Psoas muscle (tissue), 7 donors: ENCODE measurements at regions not wholly inside any gene's neighbourhood (a gene's known extent, or its start where the extent isn't known, plus 50 kb on each side); places are given as distances from the start of the nearest gene placed in this dataset.
"Not testable (repeated sequence)": the region's sequence is repeated elsewhere in the genome, so short reads cannot be mapped to it uniquely, and the experiment has no call there.

ENCODE experiments used
- ATAC-seq, 4 donors: fragments of 200-7000 bp; cut with Tn5 transposase; one replicate each; pipeline ENCODE4 v1.9.1; 2020; ENCODE audit warnings: moderate library complexity in 3 of 4, mild to moderate bottlenecking in 2 of 4
- DNase-seq, 2 donors: peaks; one replicate each; pipeline ENCODE4 v3.0.0-alpha.2; 2020
- H3K27ac ChIP-seq: fragments of 200-600 bp; one replicate; pipeline ENCODE4 v1.8.0; 2022
- H3K27me3 ChIP-seq, 3 donors: fragments of 200-600 bp in 1 of 3; one replicate each; pipeline versions ENCODE4 v1.6.1 to v1.8.0; 2013 to 2022; ENCODE audit warnings: low read length in 2 of 3, mild to moderate bottlenecking in 2 of 3, moderate library complexity in 1 of 3; ENCODE audit not compliant: insufficient read depth in 3 of 3
- H3K36me3 ChIP-seq, 2 donors: fragments of 200-600 bp in 1 of 2; one replicate each; pipeline versions ENCODE4 v1.6.1 to v1.8.0; 2013 to 2022; ENCODE audit warnings: low read depth in 1 of 2, mild to moderate bottlenecking in 1 of 2, moderate library complexity in 1 of 2; ENCODE audit not compliant: insufficient read depth in 1 of 2
- H3K4me1 ChIP-seq: fragments of 200-600 bp; one replicate; pipeline ENCODE4 v1.8.0; 2022
- H3K4me3 ChIP-seq: fragments of 200-600 bp; one replicate; pipeline ENCODE4 v1.8.0; 2022; ENCODE audit warnings: mild to moderate bottlenecking
- H3K9me3 ChIP-seq: fragments of 200-600 bp; one replicate; pipeline ENCODE4 v1.8.0; 2022
- CTCF ChIP-seq: fragments of 200-600 bp; IDR thresholded peaks from one replicate; pipeline ENCODE4 v1.8.0; 2022; ENCODE audit warnings: antibody characterized with exemption
- WGBS, 3 donors: extraction: QIAGEN DNeasy Blood & Tissue Kit; methylation state at CpG; one replicate each; pipeline versions ENCODE4 v1.1.6 to v1.1.7; 2013; 5-methylcytosine and 5-hydroxymethylcytosine counted together
- intact Hi-C, 2 donors: fragments of 100-400 bp; cut with DNase I; formaldehyde crosslinking; loops; one replicate each; pipeline versions ENCODE4 v1.11.0 to v1.14.2; 2022
- donor health status: healthy with polysubstance abuse.
- donor health status: DM: no; HTN: no; CAD: no; lungs with moderate emphysema.
- donor health status: Bipolar disorder and iron deficiency.
- donor health status: healthy.
- donor health status: DM: yes; HTN: yes; CAD: no.
- donor health status: DM: no; HTN: no; CAD: no.
- donor health status: DM: yes; HTN: yes; CAD: no.

GRCh38 chr11:96841792-96842191, 452.0 kb downstream of the JRKL start:
- 74 to 79% (median 74%) methylated on average over 2 of the region's 2 CpGs for WGBS, 3 donors
- DNase-seq (no peak), ATAC-seq (no peak)
- intact Hi-C loops: no loop called here
- Histone ChIP-seq H3K27ac (no peak overlapping the region), H3K36me3 (no peaks in the 10 kb centered on the region), H3K27me3 (no peaks in the 10 kb centered on the region), H3K4me3 (no peak overlapping the region), H3K4me1 (no peaks in the 10 kb centered on the region), H3K9me3 (no peaks in the 10 kb centered on the region)
- TF ChIP-seq CTCF: no peak

GRCh38 chr11:96842731-96843130, 452.9 kb downstream of the JRKL start:
- H3K4me1 ChIP-seq: no peaks in the 10 kb centered on the region
- H3K9me3 ChIP-seq: no peaks in the 10 kb centered on the region
- 92 to 100% (median 95%) methylated on average over 1 of the region's 1 CpG for WGBS, 3 donors
- intact Hi-C loops: no loop called here
- ATAC-seq (no peak), DNase-seq (no peak)
- H3K36me3 ChIP-seq: no peaks in the 10 kb centered on the region
- H3K27me3 ChIP-seq: no peaks in the 10 kb centered on the region
- no peak for TF ChIP-seq CTCF
- no peak overlapping the region for H3K4me3 ChIP-seq
- no peak overlapping the region for H3K27ac ChIP-seq

- DNase-seq (no peak), ATAC-seq (no peak)
- Histone ChIP-seq H3K4me3 (no peak overlapping the region), H3K27ac (no peak overlapping the region), H3K36me3 (no peaks in the 10 kb centered on the region), H3K4me1 (no peaks in the 10 kb centered on the region), H3K9me3 (no peaks in the 10 kb centered on the region), H3K27me3 (no peaks in the 10 kb centered on the region)
- WGBS, 3 donors: 66 to 77% (median 69%) methylated on average over 3 of the region's 3 CpGs
- intact Hi-C loops: no loop called here
- no peak for TF ChIP-seq CTCF
Measured at GRCh38 chr11:96854425-96854824, 464.6 kb downstream of the JRKL start.

- H3K4me1 ChIP-seq, H3K36me3 ChIP-seq, intact Hi-C loops, DNase-seq, H3K4me3 ChIP-seq, H3K9me3 ChIP-seq, ATAC-seq, H3K27ac ChIP-seq, H3K27me3 ChIP-seq: not testable (repeated sequence)
- 80 to 81% (median 81%) methylated on average over 3 of the region's 3 CpGs for WGBS, 3 donors
Measured at GRCh38 chr11:96861722-96862121, 471.9 kb downstream of the JRKL start.

GRCh38 chr11:96863520-96863919, 473.7 kb downstream of the JRKL start:
- Histone ChIP-seq H3K27ac (no peak overlapping the region), H3K27me3 (no peaks in the 10 kb centered on the region), H3K9me3 (no peaks in the 10 kb centered on the region), H3K4me1 (no peaks in the 10 kb centered on the region), H3K4me3 (no peak overlapping the region), H3K36me3 (no peaks in the 10 kb centered on the region)
- ATAC-seq: peak; percentile 46 to 96 (median 86)
- 33 to 68% (median 33%) methylated on average over 3 of the region's 3 CpGs for WGBS, 3 donors
- peak; percentile 56 to 67 for DNase-seq
- intact Hi-C loops: no loop called here
- no peak for TF ChIP-seq CTCF
